ENCODE measurements at regions not wholly inside any gene's neighbourhood (a gene's known extent, or its start where the extent isn't known, plus 50 kb on each side); places are given as distances from the start of the nearest gene placed in this dataset.

DNA sequence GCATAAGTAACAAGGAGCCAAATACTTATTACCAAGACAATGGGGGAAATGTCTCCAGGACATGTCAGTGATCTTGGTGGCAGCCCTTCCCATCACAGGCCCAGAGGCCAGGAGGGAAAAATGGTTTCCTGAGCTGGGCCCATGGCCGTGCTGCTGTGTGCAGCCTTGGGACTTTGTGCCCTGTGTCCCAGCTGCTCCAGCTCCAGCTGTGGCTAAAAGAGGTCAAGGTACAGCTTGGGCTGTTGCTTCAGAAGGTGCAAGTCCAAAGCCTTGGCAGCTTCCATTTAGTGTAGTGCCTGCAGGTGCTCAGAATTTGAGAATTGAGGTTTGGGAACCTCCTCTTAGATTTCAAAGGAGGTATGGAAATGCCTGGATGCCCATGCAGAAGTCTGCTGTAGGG lies 212.3 kb upstream of the DCN start:
- TF ChIP-seq, protein P1, sequence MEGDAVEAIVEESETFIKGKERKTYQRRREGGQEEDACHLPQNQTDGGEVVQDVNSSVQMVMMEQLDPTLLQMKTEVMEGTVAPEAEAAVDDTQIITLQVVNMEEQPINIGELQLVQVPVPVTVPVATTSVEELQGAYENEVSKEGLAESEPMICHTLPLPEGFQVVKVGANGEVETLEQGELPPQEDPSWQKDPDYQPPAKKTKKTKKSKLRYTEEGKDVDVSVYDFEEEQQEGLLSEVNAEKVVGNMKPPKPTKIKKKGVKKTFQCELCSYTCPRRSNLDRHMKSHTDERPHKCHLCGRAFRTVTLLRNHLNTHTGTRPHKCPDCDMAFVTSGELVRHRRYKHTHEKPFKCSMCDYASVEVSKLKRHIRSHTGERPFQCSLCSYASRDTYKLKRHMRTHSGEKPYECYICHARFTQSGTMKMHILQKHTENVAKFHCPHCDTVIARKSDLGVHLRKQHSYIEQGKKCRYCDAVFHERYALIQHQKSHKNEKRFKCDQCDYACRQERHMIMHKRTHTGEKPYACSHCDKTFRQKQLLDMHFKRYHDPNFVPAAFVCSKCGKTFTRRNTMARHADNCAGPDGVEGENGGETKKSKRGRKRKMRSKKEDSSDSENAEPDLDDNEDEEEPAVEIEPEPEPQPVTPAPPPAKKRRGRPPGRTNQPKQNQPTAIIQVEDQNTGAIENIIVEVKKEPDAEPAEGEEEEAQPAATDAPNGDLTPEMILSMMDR (conservative IDR thresholded peaks at IDR 0.05; ENCODE audit: low read length), result no peak
- TF ChIP-seq EZH2phosphoT487 (IDR thresholded peaks at IDR 0.05; ENCODE audit: borderline replicate concordance, low read depth, low read length), result no peak
